ENCODE measurements at regions not wholly inside any gene's neighbourhood (a gene's known extent, or its start where the extent isn't known, plus 50 kb on each side); places are given as distances from the start of the nearest gene placed in this dataset.
"Not testable (repeated sequence)": the region's sequence is repeated elsewhere in the genome, so short reads cannot be mapped to it uniquely, and the experiment has no call there.

GRCh38 chr5:36529142-36529541 is 77.3 kb upstream of the SLC1A3 start:
- no peak for DNase-seq (ENCODE audit: low spot score)

- no peak for DNase-seq (ENCODE audit: low spot score)
These were observed 76.2 kb upstream of the SLC1A3 start for GRCh38 chr5:36530215-36530614.

GRCh38 chr5:36531401-36531800 is 75.0 kb upstream of the SLC1A3 start:
- no peak for DNase-seq (ENCODE audit: low spot score)

GRCh38 chr5:36535378-36535777 is 71.0 kb upstream of the SLC1A3 start:
- DNase-seq (ENCODE audit: low spot score): peak; percentile 9

GRCh38 chr5:36535859-36536615 is 70.4 kb upstream of the SLC1A3 start:
- DNase-seq (ENCODE audit: low spot score): no peak

GRCh38 chr5:36536616-36537005 is 69.8 kb upstream of the SLC1A3 start:
- no peak for DNase-seq (ENCODE audit: low spot score)

- DNase-seq (ENCODE audit: low spot score): no peak
These were observed 68.7 kb upstream of the SLC1A3 start for GRCh38 chr5:36537724-36538123.

- DNase-seq (ENCODE audit: low spot score): no peak
These were observed 53.6 kb upstream of the SLC1A3 start for GRCh38 chr5:36552651-36553393.

- not testable (repeated sequence) for DNase-seq (ENCODE audit: low spot score)
These were observed 51.4 kb upstream of the SLC1A3 start for GRCh38 chr5:36555035-36555434.

All from cerebellar cortex (tissue), 1 donor.